SK-N-SH treated with all-trans-retinoic acid at 6 μM for 48 hours (cell line): ENCODE measurements at regions not wholly inside any gene's neighbourhood (a gene's known extent, or its start where the extent isn't known, plus 50 kb on each side); places are given as distances from the start of the nearest gene placed in this dataset.
"Not testable (repeated sequence)": the region's sequence is repeated elsewhere in the genome, so short reads cannot be mapped to it uniquely, and the experiment has no call there.

ENCODE experiments used
- ATAC-seq: fragments of 200-7000 bp; cut with Tn5 transposase; 3 replicates; pipeline ENCODE4 v1.9.1; 2020; ENCODE audit warnings: mild to moderate bottlenecking, moderate library complexity
- ARNTL ChIP-seq: fragments of 450-650 bp; formaldehyde crosslinking; IDR thresholded peaks from 2 replicates; pipeline ENCODE4 v1.5.0; 2020; ENCODE audit warnings: low read depth, mild to moderate bottlenecking, moderate library complexity, borderline replicate concordance
- BACH2 ChIP-seq: fragments of 250-450 bp; sonication (Bioruptor Pico); IDR thresholded peaks from 2 replicates; pipeline ENCODE4 v1.9.0; 2021; ENCODE audit warnings: mild to moderate bottlenecking, borderline replicate concordance
- CREB5 ChIP-seq: fragments of 250-450 bp; sonication (Bioruptor Pico); IDR thresholded peaks from 2 replicates; pipeline ENCODE4 v1.5.1; 2020; ENCODE audit warnings: low read depth, mild to moderate bottlenecking, moderate library complexity
- CSDC2 ChIP-seq: fragments of 250-450 bp; sonication (Bioruptor Pico); IDR thresholded peaks from 2 replicates; pipeline ENCODE4 v1.5.0; 2020; ENCODE audit warnings: mild to moderate bottlenecking, moderate library complexity
- CSRNP3 ChIP-seq: fragments of 250-450 bp; sonication (Bioruptor Pico); IDR thresholded peaks from 2 replicates; pipeline ENCODE4 v1.5.1; 2021; ENCODE audit warnings: mild to moderate bottlenecking, moderate library complexity
- ISL1 ChIP-seq: fragments of 250-450 bp; sonication (Bioruptor Pico); IDR thresholded peaks from 2 replicates; pipeline ENCODE4 v2.1.2; 2022; ENCODE audit warnings: mild to moderate bottlenecking, moderate library complexity
- OSR1 ChIP-seq: fragments of 250-450 bp; sonication (Bioruptor Pico); IDR thresholded peaks from 2 replicates; pipeline ENCODE4 v1.8.0; 2022; ENCODE audit warnings: moderate library complexity, mild to moderate bottlenecking, inconsistent platforms
- PPARA ChIP-seq: fragments of 250-450 bp; sonication (Bioruptor Pico); IDR thresholded peaks from 2 replicates; pipeline ENCODE4 v1.5.0; 2020; ENCODE audit warnings: mild to moderate bottlenecking, borderline replicate concordance
- RARB ChIP-seq: fragments of 250-450 bp; sonication (Bioruptor Pico); IDR thresholded peaks from 2 replicates; pipeline ENCODE4 v1.8.0; 2021; ENCODE audit warnings: mild to moderate bottlenecking, moderate library complexity
- TCF4 ChIP-seq: fragments of 250-450 bp; sonication (Bioruptor Pico); IDR thresholded peaks from 2 replicates; pipeline ENCODE4 v1.8.0; 2021; ENCODE audit warnings: mild to moderate bottlenecking, moderate library complexity, borderline replicate concordance
- TOX ChIP-seq: fragments of 250-450 bp; sonication (Bioruptor Pico); IDR thresholded peaks from 2 replicates; pipeline ENCODE4 v1.8.0; 2021; ENCODE audit warnings: mild to moderate bottlenecking, moderate library complexity, borderline replicate concordance
- ZC3H10 ChIP-seq: fragments of 250-450 bp; sonication (Bioruptor Pico); IDR thresholded peaks from 2 replicates; pipeline ENCODE4 v1.5.1; 2021; ENCODE audit warnings: mild to moderate bottlenecking, moderate library complexity
- ZFP3 ChIP-seq: fragments of 250-450 bp; sonication (Bioruptor Pico); IDR thresholded peaks from 2 replicates; pipeline ENCODE4 v1.5.0; 2020; ENCODE audit warnings: mild to moderate bottlenecking, moderate library complexity
- ZFP30 ChIP-seq: fragments of 450-650 bp; formaldehyde crosslinking; IDR thresholded peaks from 2 replicates; pipeline ENCODE4 v1.5.0; 2022; ENCODE audit warnings: mild to moderate bottlenecking, moderate library complexity
- ZNF565 ChIP-seq: fragments of 450-650 bp; formaldehyde crosslinking; conservative IDR thresholded peaks from 2 replicates; pipeline ENCODE4 v1.5.0; 2020; ENCODE audit warnings: low read depth, mild to moderate bottlenecking, moderate library complexity
- ZNF70 ChIP-seq: fragments of 450-650 bp; formaldehyde crosslinking; IDR thresholded peaks from 2 replicates; pipeline ENCODE4 v1.5.0; 2020; ENCODE audit warnings: mild to moderate bottlenecking, moderate library complexity
- TF ChIP-seq, protein P1 (sequence below): fragments of 250-450 bp; sonication (Bioruptor Pico); IDR thresholded peaks from 2 replicates; pipeline ENCODE4 v1.8.0; 2020; ENCODE audit warnings: mild to moderate bottlenecking, moderate library complexity, borderline replicate concordance
- TF ChIP-seq, protein P2 (sequence below): fragments of 250-450 bp; sonication (Bioruptor Pico); IDR thresholded peaks from 2 replicates; pipeline ENCODE4 v1.5.0; 2020; ENCODE audit warnings: mild to moderate bottlenecking, moderate library complexity

DNA sequence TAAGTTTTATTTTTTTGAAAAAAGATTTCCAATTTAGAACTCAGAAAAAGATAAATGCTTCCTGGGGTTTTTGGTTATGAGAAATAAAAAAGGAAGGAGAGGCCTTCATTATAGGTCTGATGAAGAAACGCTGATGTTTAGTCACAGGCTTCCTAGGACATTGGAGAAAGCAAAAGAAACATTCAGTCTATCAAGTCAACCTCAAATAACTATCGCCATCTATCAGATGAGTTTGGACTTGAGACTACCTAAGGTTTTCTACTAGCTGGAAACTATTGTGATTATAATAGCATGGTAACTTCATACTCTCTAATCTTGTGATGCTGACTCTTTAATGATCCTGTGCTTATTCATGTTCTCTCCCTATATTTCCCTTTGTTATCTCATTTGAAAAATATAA lies 171.3 kb downstream of the TPBG start:
- no peak for ATAC-seq
- no peak for TF ChIP-seq CSDC2 (CRISPR knock-in tag)
- TF ChIP-seq RARB (CRISPR knock-in tag), result no peak
- no peak for TF ChIP-seq ISL1

GRCh38 chr6:82549480-82549879 lies 185.9 kb downstream of the TPBG start:
- ATAC-seq, result not testable (repeated sequence)

DNA sequence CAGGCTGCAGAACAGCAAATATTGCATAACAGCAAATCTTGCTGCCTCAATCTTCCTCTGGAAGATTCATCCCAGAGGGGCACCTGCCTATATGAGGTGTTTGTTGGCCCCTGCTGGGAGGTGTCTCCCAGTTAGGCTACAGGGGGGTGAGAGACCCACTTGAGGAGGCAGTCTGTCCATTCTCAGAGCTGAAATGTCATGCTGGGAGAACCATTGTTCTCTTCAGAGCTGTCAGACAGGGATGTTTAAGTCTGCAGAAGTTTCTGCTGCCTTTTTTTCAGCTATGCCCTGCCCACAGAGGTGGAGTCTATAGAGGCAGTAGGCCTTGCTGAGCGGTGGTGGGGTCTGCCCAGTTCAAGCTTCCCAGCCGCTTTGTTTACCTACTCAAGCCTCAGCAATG lies 187.7 kb downstream of the TPBG start:
- ATAC-seq, result not testable (repeated sequence)

- no peak for ATAC-seq
- TF ChIP-seq TOX, result no peak
- no peak for TF ChIP-seq ZC3H10
- no peak for TF ChIP-seq CREB5 (CRISPR knock-in tag)
- TF ChIP-seq, all 23 proteins: peak for 0
Observed at GRCh38 chr6:82551831-82552230, 188.2 kb downstream of the TPBG start.

- peak; percentile 88 for ATAC-seq
- no peak for TF ChIP-seq ZNF565 (CRISPR knock-in tag)
- TF ChIP-seq CREB5 (CRISPR knock-in tag), result 0 out of 2 replicates have a peak, but pooled peaks have one; percentile 28
- TF ChIP-seq ISL1, result peak; percentile 95
- no peak for TF ChIP-seq ZC3H10
- TF ChIP-seq TCF4 (CRISPR knock-in tag), result 0 out of 2 replicates have a peak, but pooled peaks have one; percentile 28
- no peak for TF ChIP-seq OSR1 (CRISPR knock-in tag)
- TF ChIP-seq PPARA (CRISPR knock-in tag), result no peak
Observed at GRCh38 chr6:82553863-82554531, 190.4 kb downstream of the TPBG start.

DNA sequence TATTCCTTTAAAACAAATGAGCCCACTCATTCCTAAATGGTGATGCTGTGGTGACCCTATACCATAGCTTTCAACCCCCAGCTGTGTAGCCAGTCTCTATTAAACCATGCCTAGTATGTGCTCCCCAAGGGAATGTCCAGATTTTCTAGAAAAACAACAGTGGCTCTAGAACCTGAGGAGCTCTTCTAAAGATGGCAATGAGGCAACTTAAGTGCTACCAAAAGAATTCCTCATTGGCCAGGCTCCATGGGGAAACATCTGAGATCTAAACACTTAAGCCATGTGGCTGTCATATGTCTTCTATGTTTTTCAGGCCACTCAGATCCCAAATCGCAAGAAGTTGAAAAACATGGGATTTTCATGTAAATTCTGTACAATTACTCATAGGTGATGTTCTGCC lies 191.0 kb downstream of the TPBG start:
- no peak for TF ChIP-seq RARB (CRISPR knock-in tag)
- peak; percentile 41 for ATAC-seq

DNA sequence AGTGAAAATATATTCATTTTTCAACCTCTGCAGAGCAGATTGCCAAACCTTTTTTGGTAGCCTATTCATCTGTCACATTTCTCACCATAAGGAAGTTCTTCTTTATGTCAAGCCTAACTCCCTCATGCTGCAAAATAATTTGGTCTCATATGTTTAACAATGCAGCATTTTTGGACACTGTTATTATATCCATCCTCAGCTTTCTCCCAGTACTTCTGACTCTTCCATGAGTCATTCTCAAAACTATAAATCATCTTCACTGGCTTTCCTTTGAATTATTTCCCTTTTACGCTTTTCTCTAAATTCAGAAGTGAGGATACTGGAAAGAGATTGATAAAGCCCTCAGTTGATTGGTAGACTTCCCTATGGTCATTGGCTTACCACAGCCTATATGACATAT lies 192.2 kb downstream of the TPBG start:
- ATAC-seq, result peak; percentile 29; the same call in 1 of the 3 replicates
- no peak for TF ChIP-seq BACH2 (CRISPR knock-in tag)
- no peak for TF ChIP-seq ZC3H10
- TF ChIP-seq, protein P1, sequence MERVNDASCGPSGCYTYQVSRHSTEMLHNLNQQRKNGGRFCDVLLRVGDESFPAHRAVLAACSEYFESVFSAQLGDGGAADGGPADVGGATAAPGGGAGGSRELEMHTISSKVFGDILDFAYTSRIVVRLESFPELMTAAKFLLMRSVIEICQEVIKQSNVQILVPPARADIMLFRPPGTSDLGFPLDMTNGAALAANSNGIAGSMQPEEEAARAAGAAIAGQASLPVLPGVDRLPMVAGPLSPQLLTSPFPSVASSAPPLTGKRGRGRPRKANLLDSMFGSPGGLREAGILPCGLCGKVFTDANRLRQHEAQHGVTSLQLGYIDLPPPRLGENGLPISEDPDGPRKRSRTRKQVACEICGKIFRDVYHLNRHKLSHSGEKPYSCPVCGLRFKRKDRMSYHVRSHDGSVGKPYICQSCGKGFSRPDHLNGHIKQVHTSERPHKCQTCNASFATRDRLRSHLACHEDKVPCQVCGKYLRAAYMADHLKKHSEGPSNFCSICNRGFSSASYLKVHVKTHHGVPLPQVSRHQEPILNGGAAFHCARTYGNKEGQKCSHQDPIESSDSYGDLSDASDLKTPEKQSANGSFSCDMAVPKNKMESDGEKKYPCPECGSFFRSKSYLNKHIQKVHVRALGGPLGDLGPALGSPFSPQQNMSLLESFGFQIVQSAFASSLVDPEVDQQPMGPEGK (CRISPR knock-in tag), result no peak
- no peak for TF ChIP-seq TCF4 (CRISPR knock-in tag)
- no peak for TF ChIP-seq ARNTL (CRISPR knock-in tag)
- no peak for TF ChIP-seq CSDC2 (CRISPR knock-in tag)
- no peak for TF ChIP-seq ZNF70
- no peak for TF ChIP-seq CSRNP3 (CRISPR knock-in tag)
- TF ChIP-seq ZFP3 (CRISPR knock-in tag), result no peak
- TF ChIP-seq CREB5 (CRISPR knock-in tag), result no peak
- TF ChIP-seq ZFP30 (CRISPR knock-in tag), result no peak
- no peak for TF ChIP-seq TOX
- TF ChIP-seq, protein P2, sequence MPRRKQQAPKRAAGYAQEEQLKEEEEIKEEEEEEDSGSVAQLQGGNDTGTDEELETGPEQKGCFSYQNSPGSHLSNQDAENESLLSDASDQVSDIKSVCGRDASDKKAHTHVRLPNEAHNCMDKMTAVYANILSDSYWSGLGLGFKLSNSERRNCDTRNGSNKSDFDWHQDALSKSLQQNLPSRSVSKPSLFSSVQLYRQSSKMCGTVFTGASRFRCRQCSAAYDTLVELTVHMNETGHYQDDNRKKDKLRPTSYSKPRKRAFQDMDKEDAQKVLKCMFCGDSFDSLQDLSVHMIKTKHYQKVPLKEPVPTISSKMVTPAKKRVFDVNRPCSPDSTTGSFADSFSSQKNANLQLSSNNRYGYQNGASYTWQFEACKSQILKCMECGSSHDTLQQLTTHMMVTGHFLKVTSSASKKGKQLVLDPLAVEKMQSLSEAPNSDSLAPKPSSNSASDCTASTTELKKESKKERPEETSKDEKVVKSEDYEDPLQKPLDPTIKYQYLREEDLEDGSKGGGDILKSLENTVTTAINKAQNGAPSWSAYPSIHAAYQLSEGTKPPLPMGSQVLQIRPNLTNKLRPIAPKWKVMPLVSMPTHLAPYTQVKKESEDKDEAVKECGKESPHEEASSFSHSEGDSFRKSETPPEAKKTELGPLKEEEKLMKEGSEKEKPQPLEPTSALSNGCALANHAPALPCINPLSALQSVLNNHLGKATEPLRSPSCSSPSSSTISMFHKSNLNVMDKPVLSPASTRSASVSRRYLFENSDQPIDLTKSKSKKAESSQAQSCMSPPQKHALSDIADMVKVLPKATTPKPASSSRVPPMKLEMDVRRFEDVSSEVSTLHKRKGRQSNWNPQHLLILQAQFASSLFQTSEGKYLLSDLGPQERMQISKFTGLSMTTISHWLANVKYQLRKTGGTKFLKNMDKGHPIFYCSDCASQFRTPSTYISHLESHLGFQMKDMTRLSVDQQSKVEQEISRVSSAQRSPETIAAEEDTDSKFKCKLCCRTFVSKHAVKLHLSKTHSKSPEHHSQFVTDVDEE (CRISPR knock-in tag), result no peak
- TF ChIP-seq, all 23 proteins: peak for 0

GRCh38 chr6:82558531-82558930 lies 194.9 kb downstream of the TPBG start:
- not testable (repeated sequence) for ATAC-seq
